ENCODE measurements at regions not wholly inside any gene's neighbourhood (a gene's known extent, or its start where the extent isn't known, plus 50 kb on each side); places are given as distances from the start of the nearest gene placed in this dataset.
"Not testable (repeated sequence)": the region's sequence is repeated elsewhere in the genome, so short reads cannot be mapped to it uniquely, and the experiment has no call there.

DNA sequence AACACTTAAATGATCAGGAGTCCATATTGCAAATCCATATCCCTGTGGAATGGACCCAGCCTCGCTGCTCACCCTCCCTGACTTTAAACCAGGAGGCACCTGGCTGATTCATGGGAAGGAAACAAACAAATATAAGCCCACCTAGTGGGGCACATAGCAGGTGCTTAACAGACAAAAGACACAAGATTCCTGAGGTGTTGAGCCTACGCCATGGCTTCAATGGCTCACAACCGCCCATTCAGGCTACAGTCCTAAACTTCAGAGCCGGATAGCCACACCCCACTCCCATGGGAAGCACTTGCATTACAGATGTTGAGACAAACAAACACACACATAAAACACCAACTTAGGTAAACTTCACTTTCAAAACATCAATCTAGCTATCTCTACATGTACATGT is 359.9 kb downstream of the ICE1 start:
- DNase-seq, result no peak

DNA sequence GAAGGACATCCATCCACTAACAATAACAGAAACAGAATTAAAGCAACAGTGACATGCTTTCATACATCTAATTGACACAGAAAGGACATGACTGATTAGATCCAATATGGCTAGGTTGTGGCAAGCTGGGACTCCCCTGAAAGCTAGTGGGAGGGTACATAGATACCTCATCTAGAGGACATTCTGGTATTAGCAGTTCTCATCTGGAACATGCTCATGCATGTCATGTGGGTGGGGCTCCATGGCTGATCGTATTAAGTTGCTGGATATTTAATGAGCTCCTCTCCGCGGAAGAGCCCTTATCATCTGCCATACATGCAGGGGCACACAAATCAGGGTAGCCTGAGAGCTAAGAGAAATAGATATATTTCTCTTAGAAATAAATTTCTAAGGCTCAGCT is 358.9 kb downstream of the ICE1 start:
- DNase-seq, result no peak

DNA sequence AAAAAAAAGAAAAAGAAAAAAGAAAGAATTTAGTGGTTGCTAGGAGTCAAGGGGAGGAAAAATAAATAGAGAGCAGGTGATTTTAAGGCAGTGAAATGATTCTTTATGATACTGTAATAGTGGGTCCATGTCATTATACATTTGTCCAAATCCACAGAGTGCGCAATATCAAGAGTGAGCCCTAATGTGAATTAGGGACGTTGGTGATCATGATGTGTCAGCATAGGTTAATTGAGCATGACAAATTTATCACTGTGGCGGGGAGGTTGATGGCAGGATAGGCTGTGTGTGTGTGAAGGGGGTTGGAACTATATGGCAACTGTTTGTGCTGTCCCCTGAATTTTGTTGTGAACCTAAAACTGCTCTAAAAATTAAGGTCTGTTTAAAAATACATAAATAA is 357.8 kb downstream of the ICE1 start:
- DNase-seq, result no peak

DNA sequence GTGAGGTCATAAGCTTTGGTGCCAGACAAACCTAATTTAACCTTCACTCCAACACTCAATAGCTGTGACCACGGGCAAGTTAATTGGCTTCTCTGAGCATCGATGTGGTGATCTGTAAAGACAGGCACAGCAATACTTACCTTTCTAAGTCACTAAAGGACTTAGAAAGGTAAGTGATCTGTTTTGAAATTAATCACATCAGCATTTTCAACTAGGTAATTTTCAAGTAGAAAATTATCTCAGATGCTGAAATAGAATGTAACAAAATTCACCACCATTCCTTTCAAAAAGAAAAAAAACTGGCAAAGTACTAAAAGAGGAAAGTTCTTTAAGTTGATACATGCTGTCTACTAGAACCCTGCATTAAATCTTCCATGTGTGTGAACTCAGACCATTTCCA is 354.5 kb downstream of the ICE1 start:
- DNase-seq, result no peak

DNA sequence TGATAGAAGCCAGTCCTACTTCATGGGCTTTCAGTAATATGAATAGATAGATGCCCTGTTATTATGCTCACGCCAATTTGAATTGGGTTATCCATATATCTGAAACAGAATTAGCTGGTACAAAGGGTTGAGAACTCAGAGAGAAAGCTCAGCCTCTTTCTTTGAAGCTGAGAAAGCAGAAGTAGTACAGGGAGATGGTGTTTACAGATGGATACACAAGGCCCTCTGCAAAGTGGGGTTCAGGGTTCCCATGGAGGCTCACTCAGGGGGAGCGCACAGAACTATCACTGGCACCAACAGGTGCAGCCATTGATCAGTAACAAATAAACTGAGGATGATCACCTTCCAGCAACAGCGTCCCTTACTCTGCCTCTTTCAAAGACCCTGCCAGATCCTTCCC is 349.7 kb downstream of the ICE1 start:
- no peak for DNase-seq

DNA sequence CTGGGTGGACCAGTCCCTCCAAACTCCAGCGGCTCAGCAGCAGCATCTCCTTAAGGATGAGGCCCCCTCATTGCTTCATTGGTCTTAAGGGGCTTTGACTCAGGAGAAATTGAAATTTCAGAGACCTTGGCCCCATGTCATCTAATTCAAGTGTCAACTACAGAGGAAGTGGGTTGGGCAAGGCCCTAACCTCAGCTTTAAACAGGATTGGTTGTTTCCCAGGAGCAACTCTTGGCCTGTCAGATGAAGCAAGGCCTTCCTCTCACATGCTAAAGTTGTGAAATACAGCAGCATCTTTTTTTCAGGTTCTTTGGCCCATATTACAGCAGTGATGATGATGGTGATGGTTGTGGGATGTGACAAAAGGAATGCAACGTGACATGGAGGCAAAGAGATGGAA is 348.3 kb downstream of the ICE1 start:
- DNase-seq, result no peak

DNA sequence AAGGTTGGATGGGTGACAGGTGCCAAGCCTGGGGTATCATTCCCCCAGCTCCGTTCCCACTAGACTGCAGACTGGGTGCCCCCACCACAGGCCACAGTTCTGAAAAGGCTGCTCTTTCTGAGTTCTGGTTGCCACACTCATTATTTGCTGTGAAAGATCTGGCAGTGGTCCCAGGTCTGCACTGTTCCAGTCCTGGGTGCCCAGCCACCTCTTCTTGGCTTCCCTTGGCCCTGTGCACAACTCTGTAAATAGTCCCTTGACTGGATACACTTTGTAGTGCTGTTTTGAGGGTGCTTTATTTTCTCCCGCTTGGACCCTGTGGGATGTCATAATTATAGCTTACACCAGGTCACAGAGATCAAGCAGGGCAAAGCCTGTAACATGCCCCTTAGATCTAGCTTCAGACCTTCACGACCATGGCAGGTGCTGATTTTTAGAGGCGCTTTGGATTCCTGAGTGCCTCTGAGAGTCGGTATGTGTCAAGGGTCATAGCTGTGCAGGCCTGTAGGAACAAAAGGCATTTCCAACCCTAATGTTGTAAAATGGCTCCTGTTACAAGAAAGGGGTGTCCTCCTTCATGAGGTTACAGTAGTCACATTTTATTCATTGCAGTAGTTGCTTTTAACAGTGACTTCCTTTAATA is 344.9 kb downstream of the ICE1 start:
- no peak for DNase-seq

DNA sequence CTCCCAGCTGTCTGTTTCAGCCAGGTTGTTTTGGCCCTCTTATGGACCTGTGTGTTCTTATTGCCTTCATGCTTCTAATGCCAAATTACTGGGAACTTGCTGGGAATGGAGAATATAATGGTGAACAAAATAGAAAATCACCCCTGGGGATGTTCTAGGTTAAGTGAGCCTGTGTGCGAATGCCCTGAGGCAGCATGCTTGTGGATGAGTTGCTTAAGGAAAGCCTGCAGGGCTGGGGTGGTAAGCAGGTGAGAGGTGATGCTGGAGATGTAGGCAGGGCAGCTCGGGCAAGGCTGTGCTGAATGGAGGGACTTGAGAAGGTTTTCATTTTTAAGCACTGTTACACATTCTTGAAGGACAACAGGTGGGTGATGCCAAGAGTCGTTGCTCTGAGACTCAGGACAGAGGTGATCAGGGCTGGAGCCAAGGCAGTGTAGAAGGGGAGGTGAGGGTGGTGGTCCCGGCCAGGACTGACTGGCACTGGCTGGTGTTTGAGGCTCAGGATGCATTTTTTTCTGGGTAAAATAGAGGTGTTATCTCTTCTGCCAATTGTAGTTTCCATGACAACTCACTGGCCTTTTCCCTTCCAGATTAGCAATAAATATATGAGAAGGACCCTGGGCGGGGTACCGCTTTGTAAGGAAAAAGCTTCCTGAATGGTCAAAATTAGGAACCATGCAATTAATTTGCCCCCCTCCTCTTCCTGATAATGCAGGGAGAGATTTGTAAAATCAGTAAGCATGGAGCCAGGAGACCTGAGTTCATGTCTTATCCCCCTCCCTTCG is 342.8 kb downstream of the ICE1 start:
- no peak for DNase-seq

DNA sequence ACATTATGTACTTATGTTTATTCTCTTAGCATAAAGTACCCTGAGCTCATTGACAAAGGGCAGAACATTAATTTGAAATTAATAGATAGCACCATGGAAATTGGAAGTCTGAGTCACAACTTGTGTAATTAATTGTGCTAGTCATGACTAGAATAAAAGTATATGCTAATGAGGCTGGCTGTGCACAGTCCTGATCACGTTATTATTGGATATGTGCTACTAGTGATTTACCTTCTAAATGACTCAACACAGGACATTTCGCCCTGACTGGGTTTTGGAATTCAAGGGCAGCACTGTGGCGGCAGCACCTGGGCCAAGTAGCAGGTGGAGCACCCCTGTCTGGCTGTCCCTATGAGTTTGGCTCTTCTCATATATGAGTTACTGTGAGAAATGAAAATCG is 341.8 kb downstream of the ICE1 start:
- DNase-seq, result no peak

DNA sequence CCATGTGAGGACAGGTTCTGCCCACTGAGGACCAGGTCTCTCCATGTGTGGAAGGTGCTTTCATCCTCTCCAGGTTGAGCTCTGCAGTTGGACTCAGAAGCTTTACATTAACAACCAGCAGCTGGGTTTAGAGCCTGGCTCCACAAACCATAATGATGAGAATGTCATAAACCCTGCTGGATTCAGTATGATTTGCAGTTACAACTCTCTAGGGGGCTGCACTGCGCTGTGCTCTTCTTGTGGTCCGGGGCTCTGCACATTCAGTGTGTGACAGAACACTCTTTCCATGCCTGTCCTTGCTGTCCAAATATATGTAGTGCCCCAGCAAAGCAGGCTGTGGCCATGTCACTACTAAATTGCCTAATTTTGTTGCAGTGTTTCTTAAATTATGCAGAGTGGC is 334.3 kb downstream of the ICE1 start:
- DNase-seq, result no peak

DNA sequence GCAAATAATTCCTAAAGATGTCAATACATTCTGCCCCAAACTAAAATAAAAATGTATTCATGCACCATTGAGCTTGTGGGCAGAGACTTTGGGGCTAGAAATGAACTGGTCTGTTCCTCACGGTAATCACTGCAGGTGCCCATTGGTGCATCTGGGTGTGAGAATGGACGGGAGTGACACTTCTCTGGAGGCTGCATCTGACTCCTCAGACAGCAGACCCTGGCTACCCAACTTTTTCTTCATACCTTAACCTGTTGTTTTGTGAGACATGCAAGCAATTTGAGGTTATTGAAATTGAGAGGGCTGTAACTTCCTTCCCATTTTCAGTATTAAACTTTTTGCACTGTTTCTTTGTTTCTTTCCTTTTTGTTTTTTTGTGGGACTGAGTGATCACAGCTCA is 333.4 kb downstream of the ICE1 start:
- DNase-seq, result no peak

DNA sequence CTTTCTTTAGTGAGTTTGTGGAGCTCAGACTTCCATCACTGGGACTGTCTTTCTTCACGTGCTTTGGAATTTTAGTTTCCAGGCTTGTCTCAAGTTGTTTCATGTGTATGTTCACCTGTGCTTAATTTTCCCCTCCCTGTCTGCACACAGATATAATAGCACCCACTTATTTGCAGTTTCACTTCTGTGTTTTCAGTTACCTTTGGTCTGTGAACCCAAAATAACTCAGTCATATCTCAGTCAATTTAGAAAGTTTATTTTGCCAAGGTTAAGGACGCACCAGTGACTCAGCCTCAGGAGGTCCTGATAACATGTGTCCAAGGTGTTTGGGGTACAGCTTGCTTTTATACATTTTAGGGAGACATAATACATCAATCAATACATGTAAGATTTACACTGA is 330.4 kb downstream of the ICE1 start:
- no peak for DNase-seq

DNA sequence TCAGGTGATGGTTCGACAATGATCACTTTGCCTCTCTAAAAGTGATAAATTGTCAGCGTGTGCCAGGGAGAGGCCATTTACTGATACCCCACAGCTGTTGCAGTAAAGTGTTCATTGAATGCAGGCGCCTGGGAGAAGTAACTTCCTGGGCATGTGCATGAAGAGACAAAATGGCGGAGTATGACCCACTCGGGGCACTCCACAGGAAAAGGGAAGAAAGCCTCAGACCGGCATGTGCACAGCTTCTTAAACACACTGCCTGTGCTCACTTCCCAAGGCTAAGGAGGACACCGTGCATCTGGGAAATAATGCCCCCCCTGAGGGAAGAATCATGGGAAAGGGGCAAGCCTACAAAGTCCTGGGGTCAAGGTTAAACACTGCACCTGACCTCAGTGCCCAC is 329.5 kb downstream of the ICE1 start:
- no peak for DNase-seq

DNA sequence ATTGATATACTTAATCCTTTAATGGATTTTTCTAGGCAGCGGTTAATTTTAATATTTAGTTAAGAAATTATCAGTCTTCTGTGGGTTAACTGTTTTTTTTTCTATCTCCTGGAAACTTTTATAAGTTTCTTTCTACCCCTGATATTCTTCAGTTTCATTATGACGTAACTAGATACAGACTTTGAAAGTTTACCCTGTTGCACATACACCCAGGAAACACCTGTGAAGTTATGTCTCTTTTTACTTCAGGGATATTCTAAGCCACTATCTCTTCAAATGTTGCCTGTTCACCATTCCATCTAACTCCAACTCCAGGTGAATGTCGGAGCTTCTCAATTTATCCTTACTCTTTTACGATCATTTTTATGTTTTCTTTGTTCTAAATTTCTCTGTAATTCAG is 329.0 kb downstream of the ICE1 start:
- DNase-seq, result no peak

DNA sequence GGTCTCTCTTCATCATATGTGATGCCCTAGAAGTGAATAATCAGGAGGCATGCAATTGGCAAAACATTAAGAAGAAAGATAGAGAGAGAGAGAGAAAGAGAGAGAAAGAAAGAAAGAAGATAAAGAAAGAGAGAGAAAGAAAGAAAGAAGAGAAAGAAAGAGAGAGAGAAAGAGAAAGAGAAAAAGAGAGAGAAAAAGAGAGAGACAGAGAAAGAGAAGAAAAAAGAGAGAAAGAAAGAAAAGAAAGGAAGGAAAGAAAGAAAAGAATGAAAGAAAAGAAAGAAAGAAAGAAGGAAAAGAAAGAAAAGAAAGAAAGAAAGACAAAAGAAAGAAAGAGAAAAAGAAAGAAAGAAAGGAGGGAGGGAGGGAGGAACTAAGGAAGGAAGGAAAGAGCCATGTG is 318.9 kb downstream of the ICE1 start:
- DNase-seq, result no peak

DNA sequence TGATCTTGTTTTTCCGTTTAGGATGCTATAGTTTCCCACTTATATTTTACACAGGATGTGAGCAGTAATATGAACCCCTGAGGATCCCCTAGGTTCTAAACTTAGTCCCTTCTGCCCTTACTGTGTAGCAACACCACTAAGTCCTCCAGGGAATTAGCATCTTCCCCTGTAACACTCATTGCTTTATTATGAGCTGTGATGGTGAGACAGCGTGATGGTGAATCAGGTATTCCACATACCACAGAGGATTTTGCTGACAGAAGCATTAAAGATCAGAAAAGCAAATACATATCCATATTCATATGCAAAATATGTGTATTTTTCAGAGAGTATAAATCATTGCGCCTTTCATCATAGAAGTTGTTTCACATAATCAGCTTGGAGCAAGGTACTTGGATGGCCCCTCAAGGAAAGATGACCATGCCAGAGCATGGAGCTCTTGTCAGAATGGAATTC is 317.0 kb downstream of the ICE1 start:
- DNase-seq, result no peak

DNA sequence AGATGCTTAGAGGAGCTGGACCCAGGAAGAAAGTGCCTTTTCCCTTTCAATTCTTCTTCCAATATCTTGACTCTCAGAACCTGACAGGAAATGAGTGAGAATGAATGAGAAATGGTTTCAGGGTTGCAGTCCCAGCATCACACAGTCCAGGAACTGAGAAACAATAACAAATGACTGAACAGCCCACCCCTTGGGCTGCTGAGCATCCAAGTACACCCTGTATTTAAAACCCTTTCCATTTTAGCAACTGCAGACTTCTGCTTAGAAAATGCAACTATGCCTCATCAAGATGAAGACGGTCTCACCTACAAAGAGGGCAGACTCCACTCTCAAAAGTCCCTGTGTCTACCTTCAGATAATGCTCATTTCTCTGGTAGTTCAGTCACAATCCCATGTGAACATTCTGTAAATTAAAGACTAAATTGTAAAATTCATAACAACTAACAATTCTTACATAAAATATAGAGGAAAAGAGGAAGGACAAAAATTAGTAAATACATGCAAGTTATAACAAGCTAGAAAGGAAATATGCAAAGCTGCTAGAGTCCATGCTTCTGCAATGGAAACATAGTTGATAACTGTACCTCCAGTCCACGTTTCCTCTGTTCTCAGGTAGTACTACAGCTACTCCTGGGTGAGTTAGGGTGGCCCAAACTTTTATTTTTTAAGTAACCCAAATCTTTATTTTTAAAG is 316.5 kb downstream of the ICE1 start:
- DNase-seq, result no peak

DNA sequence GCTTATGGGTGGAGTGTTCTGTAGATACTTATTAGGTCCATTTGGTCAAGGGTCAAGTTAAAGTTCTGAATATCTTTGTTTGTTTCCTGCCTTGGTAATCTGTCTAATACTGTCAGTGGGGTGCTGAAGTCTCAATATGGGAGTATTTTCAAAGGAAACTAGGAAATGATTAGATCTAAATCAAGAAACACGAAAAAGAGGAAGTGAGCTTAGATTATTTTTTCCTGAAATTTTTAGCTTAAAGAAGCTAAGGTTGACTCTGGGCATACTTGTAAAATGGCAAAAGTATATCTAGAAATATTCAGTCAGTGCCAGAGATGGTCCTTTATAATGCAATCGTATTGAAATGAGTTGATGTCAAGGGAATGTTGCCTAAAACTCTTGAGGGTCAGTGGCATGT is 313.5 kb downstream of the ICE1 start:
- no peak for DNase-seq

DNA sequence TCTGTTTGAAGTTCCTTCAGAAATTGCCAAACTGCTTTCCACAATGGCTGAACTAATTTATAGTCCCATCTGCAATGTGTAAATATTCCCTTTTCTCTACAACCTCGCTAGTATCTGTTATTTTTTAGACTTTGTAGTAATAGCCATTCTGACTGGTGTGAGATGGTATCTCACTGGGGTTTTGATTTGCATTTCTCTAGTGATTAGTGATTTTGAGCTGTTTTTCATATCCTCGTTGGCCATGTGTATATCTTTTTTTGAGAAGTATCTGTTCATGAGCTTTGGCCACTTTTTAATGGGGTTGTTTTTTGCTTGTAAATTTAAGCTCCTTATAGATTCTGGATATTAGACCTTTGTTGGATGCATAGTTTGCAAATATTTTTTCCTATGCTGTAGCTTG is 310.6 kb downstream of the ICE1 start:
- not testable (repeated sequence) for DNase-seq

DNA sequence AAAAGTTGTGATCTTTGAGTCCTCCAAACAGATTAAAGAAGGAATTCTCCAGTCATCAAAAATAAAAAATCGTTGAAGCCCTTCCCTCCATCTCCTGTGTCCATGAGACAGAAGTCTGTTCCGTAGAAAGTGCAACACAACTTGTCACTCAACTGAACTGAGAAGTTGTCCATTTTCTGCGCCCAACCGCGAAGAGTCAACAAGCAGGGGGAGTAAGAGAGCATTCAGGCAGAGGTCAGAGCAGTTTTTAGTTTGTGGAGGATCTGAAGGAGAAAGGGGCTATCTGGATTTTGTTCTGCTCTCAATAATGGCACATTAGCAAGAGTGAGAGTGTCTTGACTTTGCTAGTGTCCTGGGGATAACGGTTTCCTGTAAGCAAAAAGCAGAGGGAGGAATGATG is 303.9 kb downstream of the ICE1 start:
- DNase-seq, result no peak

DNA sequence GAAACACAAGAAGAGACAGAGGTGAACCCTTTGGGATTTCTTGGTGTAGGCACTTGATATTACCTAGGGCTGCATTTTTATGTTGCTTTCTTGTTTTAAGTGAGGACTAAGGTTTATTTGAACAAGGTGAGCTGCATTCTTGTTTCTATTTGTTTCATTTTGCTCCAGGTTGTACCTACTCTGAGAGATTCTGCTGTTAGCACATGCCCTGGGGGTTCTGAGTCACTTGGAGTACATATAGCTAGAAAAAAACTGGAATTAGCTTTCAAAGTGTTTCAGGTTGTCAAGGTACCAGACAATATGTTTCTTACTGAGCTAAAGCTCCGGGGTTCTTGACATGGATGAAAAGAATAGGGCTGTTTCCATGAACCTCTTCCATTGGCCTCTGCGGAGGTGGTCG is 299.4 kb downstream of the ICE1 start:
- DNase-seq, result no peak

DNA sequence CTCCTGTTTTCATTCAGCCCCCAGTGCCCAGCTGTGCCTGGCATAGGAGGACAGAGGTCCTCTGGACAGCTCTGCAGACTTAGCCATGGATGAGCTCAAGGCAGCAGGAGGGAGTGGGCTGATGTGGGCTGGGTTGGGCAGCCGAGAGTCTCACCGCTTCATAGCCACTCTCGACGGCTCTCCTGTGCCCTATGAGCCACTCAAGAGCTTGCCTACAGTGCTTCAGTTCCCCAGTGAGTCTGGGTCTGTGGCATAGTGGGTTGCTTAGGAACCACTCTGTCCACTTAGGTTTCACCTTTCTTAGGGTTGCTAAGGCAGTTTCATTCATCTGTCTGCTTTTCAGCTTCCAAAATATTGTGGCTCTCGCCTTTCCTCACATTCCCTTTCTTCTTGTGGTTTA is 296.8 kb downstream of the ICE1 start:
- no peak for DNase-seq

DNA sequence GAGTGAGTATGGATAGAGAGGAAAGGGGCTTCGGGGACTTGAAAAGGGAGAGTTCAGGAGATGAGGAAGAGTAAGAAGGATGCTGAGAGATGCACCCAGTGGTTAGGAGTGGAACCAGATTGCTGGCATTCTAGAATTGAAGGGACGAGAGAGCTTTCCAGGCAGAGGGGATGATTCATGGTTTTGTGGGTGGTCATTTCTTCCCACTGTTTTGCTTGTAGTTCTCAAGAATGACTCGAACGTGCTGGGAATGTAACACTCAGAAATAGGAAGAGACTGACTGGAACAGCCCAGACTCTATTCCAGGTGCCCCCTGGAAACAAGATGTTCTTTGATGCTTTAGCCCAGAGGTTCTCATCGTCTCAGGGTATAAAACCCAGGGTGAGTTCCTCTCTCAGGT is 294.2 kb downstream of the ICE1 start:
- DNase-seq, result no peak

DNA sequence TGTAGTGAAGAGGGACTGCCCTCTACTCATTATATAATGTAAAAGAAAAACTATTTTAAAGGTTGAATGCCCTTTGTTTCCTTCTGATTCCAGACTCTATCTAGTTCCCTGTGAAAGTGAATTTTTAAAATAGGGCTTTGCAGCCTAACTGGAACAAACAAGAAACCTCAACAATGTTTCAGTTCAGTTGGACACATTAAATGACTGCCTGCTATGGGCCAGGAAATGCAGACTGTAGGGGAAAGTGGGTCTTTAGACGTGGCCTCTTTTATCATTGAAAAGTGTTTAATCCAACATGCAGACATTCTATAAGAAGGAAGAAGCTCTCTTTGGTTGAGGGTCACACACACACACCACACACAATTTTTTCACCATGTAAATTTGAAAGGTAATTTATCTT is 289.1 kb downstream of the ICE1 start:
- no peak for DNase-seq
